Trophoblast cell (in vitro differentiated cells and primary cell): ENCODE measurements at regions not wholly inside any gene's neighbourhood (a gene's known extent, or its start where the extent isn't known, plus 50 kb on each side); places are given as distances from the start of the nearest gene placed in this dataset.
"Not testable (repeated sequence)": the region's sequence is repeated elsewhere in the genome, so short reads cannot be mapped to it uniquely, and the experiment has no call there.

Experiments
- DNase-seq, 2 donors: peaks; one replicate each; pipeline ENCODE4 v3.0.0-alpha.2; 2016
- H2AFZ ChIP-seq: 2 replicates; pipeline ENCODE4 v1.6.1; 2013; ENCODE audit warnings: low read length, moderate library complexity, mild to moderate bottlenecking; ENCODE audit not compliant: insufficient read depth, poor library complexity
- H2AK5ac ChIP-seq: 2 replicates; pipeline ENCODE4 v1.6.1; 2013; ENCODE audit warnings: mild to moderate bottlenecking, low read length
- H2BK120ac ChIP-seq: 2 replicates; pipeline ENCODE4 v1.6.1; 2013; ENCODE audit warnings: low read length, mild to moderate bottlenecking, moderate library complexity; ENCODE audit not compliant: insufficient read depth, poor library complexity
- H2BK12ac ChIP-seq: 2 replicates; pipeline ENCODE4 v1.6.1; 2013; ENCODE audit warnings: mild to moderate bottlenecking, low read length, moderate library complexity
- H2BK5ac ChIP-seq: 2 replicates; pipeline ENCODE4 v1.6.1; 2013; ENCODE audit warnings: low read length, low read depth, moderate library complexity, mild to moderate bottlenecking; ENCODE audit not compliant: poor library complexity
- H3K14ac ChIP-seq: 2 replicates; pipeline ENCODE4 v1.6.1; 2013; ENCODE audit warnings: mild to moderate bottlenecking, low read length
- H3K18ac ChIP-seq: 2 replicates; pipeline ENCODE4 v1.6.1; 2013; ENCODE audit warnings: mild to moderate bottlenecking, low read length
- H3K23ac ChIP-seq: 2 replicates; pipeline ENCODE4 v1.6.1; 2013; ENCODE audit warnings: low read length
- H3K27ac ChIP-seq: 2 replicates; pipeline ENCODE4 v1.5.1; 2013; ENCODE audit warnings: low read depth, mild to moderate bottlenecking, inconsistent platforms, low read length, moderate library complexity
- H3K27me3 ChIP-seq: 2 replicates; pipeline ENCODE4 v1.6.1; 2013; ENCODE audit warnings: inconsistent platforms, mild to moderate bottlenecking, low read length, moderate library complexity; ENCODE audit not compliant: insufficient read depth
- H3K36me3 ChIP-seq, 2 experiments: 1 replicate in 1 of 2; 2 replicates in 1 of 2; pipeline ENCODE4 v1.6.1; 2013; ENCODE audit warnings: low read length in 2 of 2, mild to moderate bottlenecking in 2 of 2, moderate library complexity in 1 of 2; ENCODE audit not compliant: insufficient read depth in 2 of 2, control insufficient read depth in 1 of 2
- H3K4ac ChIP-seq: 2 replicates; pipeline ENCODE4 v1.6.1; 2013; ENCODE audit warnings: low read depth, mild to moderate bottlenecking, low read length, moderate library complexity
- H3K4me1 ChIP-seq, 2 experiments: 1 replicate in 1 of 2; 2 replicates in 1 of 2; pipeline ENCODE4 v1.6.1; 2013; ENCODE audit warnings: low read length in 2 of 2, mild to moderate bottlenecking in 2 of 2, moderate library complexity in 1 of 2; ENCODE audit not compliant: insufficient read depth in 2 of 2, control insufficient read depth in 1 of 2
- H3K4me2 ChIP-seq: 2 replicates; pipeline ENCODE4 v1.6.1; 2013; ENCODE audit warnings: inconsistent platforms, mild to moderate bottlenecking, low read length, moderate library complexity
- H3K4me3 ChIP-seq: 2 replicates; pipeline ENCODE4 v1.5.1; 2013; ENCODE audit warnings: mild to moderate bottlenecking, low read depth, low read length, inconsistent platforms
- H3K79me1 ChIP-seq: one replicate; pipeline ENCODE4 v1.6.1; 2013; ENCODE audit warnings: low read length
- H3K79me2 ChIP-seq: 2 replicates; pipeline ENCODE4 v1.6.1; 2013; ENCODE audit warnings: low read length, mild to moderate bottlenecking; ENCODE audit not compliant: control insufficient read depth, insufficient read depth, poor library complexity
- H3K9ac ChIP-seq: 2 replicates; pipeline ENCODE4 v1.6.1; 2013; ENCODE audit warnings: mild to moderate bottlenecking, low read length
- H3K9me3 ChIP-seq: 2 replicates; pipeline ENCODE4 v1.6.1; 2013; ENCODE audit warnings: low read depth, mild to moderate bottlenecking, control low read depth, inconsistent platforms, low read length; ENCODE audit not compliant: insufficient read depth
- H4K12ac ChIP-seq: 2 replicates; pipeline ENCODE4 v1.6.1; 2013; ENCODE audit warnings: low read depth, mild to moderate bottlenecking, low read length, moderate library complexity
- H4K8ac ChIP-seq: 2 replicates; pipeline ENCODE4 v1.6.1; 2013; ENCODE audit warnings: low read depth, mild to moderate bottlenecking, low read length, moderate library complexity
- H4K91ac ChIP-seq: one replicate; pipeline ENCODE4 v1.6.1; 2013; ENCODE audit warnings: low read depth, mild to moderate bottlenecking, low read length, moderate library complexity
- WGBS: extraction: QIAGEN DNeasy Blood & Tissue Kit; methylation state at CpG from one replicate; pipeline ENCODE4 v1.1.7; 2013; ENCODE audit warnings: missing lambda C conversion rate; ENCODE audit not compliant: insufficient read length, insufficient coverage; ENCODE audit errors: extremely low coverage; 5-methylcytosine and 5-hydroxymethylcytosine counted together

DNA sequence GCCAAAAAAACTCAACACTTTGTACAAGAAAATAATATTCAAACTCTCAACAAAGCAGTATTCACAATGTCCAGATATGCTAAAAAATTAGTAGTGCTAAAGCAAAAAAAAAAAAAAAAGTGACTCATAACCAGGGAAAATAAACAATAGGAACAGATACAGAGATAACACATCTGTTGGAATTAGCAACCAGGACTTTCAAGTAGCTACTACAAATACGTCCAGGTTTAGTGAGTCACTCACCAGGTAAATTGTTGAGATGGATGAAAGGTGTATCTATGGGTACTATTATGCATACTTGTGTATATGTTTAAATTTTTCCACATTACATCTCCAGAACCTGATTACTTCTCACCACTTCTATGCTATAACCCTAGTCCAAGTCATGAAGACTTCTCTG lies 144.8 kb upstream of the SLC35F3 start:
- Histone ChIP-seq H2BK5ac (no peak overlapping the region), H3K27ac (no peak overlapping the region), H3K9me3 (no peaks in the 10 kb centered on the region), H3K18ac (no peak overlapping the region), H3K79me2 (no peaks in the 10 kb centered on the region), H3K36me3 (no peaks in the 10 kb centered on the region), H3K4me2 (no peak overlapping the region), H3K23ac (no peak overlapping the region), H4K12ac (no peak overlapping the region), H2BK120ac (no peak overlapping the region), H3K4me3 (no peak overlapping the region), H4K91ac (no peak overlapping the region), H4K8ac (no peak overlapping the region), H3K4me1 (no peaks in the 10 kb centered on the region), H2BK12ac (no peak overlapping the region), H2AFZ (no peak overlapping the region), H3K9ac (no peak overlapping the region), H3K14ac (no peak overlapping the region), H3K27me3 (no peaks in the 10 kb centered on the region), H2AK5ac (no peak overlapping the region), H3K4ac (no peak overlapping the region), H3K79me1 (no peaks in the 10 kb centered on the region)
- no CpG with 5 or more reads among the region's 1 CpG for WGBS
- DNase-seq, result peak in 1 of 2 donors; percentile 68

DNA sequence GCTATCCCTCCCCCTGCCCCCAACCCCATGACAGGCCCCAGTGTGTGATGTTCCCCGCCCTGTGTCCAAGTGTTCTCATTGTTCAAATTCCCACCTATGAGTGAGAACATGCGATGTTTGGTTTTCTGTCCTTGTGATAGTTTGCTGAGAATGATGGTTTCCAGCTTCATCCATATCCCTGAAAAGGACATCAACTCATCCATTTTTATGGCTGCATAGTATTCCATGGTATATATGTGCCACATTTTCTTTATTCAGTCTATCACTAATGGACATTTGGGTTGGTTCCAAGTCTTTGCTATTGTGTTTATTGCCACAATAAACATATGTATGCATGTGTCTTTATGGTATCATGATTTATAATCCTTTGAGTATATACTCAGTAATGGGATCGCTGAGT lies 140.2 kb upstream of the SLC35F3 start:
- not testable (repeated sequence) for H3K23ac ChIP-seq, H3K9ac ChIP-seq, H3K4me3 ChIP-seq, H4K8ac ChIP-seq, H2AK5ac ChIP-seq, H4K12ac ChIP-seq, H2AFZ ChIP-seq, H2BK12ac ChIP-seq, H4K91ac ChIP-seq, H3K36me3 ChIP-seq, H3K27ac ChIP-seq, H3K9me3 ChIP-seq, H3K27me3 ChIP-seq, H3K4me2 ChIP-seq, H2BK120ac ChIP-seq, H3K79me2 ChIP-seq, H3K18ac ChIP-seq, H3K4me1 ChIP-seq, DNase-seq, H2BK5ac ChIP-seq, H3K14ac ChIP-seq, H3K79me1 ChIP-seq, H3K4ac ChIP-seq
- no CpG with 5 or more reads among the region's 3 CpGs for WGBS

DNA sequence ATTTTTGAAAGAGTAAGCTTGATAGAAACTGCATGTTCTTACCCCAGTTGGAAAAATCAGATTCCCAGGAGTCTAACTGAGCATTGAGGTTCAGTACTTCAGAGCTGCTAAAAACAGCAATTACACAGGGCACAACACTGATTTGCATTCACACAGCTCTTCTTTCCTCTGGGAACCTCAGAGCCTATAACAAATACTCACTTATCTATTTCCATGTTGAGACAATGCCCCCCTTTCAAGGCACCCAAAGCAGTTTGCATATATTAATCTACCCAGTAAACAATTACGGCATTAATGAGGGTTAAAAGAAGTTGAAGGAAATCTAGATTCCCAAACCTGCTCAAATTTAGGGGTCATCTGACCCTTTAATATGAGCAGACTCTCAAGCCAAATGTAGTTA lies 126.9 kb upstream of the SLC35F3 start:
- H4K12ac ChIP-seq, result no peak overlapping the region
- H3K9ac ChIP-seq, result no peak overlapping the region
- no peak overlapping the region for H2BK5ac ChIP-seq
- H3K79me2 ChIP-seq, result no peaks in the 10 kb centered on the region
- no peak overlapping the region for H4K91ac ChIP-seq
- WGBS, result no CpG with 5 or more reads among the region's 1 CpG
- no peaks in the 10 kb centered on the region for H3K79me1 ChIP-seq
- no peak overlapping the region for H3K14ac ChIP-seq
- H2BK12ac ChIP-seq, result no peak overlapping the region
- no peak overlapping the region for H3K27ac ChIP-seq
- no peaks in the 10 kb centered on the region for H3K27me3 ChIP-seq
- no peak overlapping the region for H3K4ac ChIP-seq
- H2AK5ac ChIP-seq, result no peak overlapping the region
- H3K36me3 ChIP-seq, result no peaks in the 10 kb centered on the region
- no peak overlapping the region for H4K8ac ChIP-seq
- H2AFZ ChIP-seq, result no peak overlapping the region
- no peak overlapping the region for H3K4me2 ChIP-seq
- H2BK120ac ChIP-seq, result no peak overlapping the region
- H3K9me3 ChIP-seq, result no peaks in the 10 kb centered on the region
- no peak for DNase-seq
- no peak overlapping the region for H3K23ac ChIP-seq
- no peak overlapping the region for H3K18ac ChIP-seq
- no peaks in the 10 kb centered on the region for H3K4me1 ChIP-seq
- no peak overlapping the region for H3K4me3 ChIP-seq

DNA sequence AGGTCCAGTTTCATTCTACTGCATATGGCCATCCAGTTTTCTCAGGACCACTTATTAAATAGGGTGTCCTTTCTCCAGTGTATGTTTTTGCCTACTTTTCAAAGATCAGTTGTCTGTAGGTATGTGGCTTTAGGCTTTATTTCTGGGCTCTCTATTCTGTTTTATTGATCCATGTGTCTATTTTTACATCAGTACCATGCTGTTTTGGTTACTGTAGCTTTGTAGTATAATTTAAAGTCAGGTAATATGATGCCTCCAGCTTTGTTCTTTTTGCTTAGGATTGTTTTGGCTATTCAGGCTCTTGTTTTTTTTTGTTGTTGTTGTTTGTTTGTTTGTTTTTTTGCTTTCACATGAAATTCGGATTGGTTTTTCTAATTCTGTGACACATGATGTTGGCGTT lies 124.4 kb upstream of the SLC35F3 start:
- H3K9ac ChIP-seq, result no peak overlapping the region
- H2BK120ac ChIP-seq, result no peak overlapping the region
- H2BK12ac ChIP-seq, result no peak overlapping the region
- H3K14ac ChIP-seq, result no peak overlapping the region
- H3K9me3 ChIP-seq, result no peaks in the 10 kb centered on the region
- no peak overlapping the region for H3K4me3 ChIP-seq
- no peak overlapping the region for H4K8ac ChIP-seq
- H2AK5ac ChIP-seq, result no peak overlapping the region
- H3K27me3 ChIP-seq, result no peaks in the 10 kb centered on the region
- H3K36me3 ChIP-seq, result no peaks in the 10 kb centered on the region
- H3K4me1 ChIP-seq, result no peaks in the 10 kb centered on the region
- no peaks in the 10 kb centered on the region for H3K79me1 ChIP-seq
- no peak overlapping the region for H4K12ac ChIP-seq
- DNase-seq, result no peak
- H4K91ac ChIP-seq, result no peak overlapping the region
- no peak overlapping the region for H3K4ac ChIP-seq
- H3K23ac ChIP-seq, result no peak overlapping the region
- no peak overlapping the region for H2BK5ac ChIP-seq
- H3K27ac ChIP-seq, result no peak overlapping the region
- no peak overlapping the region for H3K18ac ChIP-seq
- H3K4me2 ChIP-seq, result no peak overlapping the region
- no peak overlapping the region for H2AFZ ChIP-seq
- H3K79me2 ChIP-seq, result no peaks in the 10 kb centered on the region
- no CpG with 5 or more reads among the region's 2 CpGs for WGBS
